ENCODE measurements at regions not wholly inside any gene's neighbourhood (a gene's known extent, or its start where the extent isn't known, plus 50 kb on each side); places are given as distances from the start of the nearest gene placed in this dataset.
"Not testable (repeated sequence)": the region's sequence is repeated elsewhere in the genome, so short reads cannot be mapped to it uniquely, and the experiment has no call there.

- no peak for DNase-seq
These were observed 305.0 kb upstream of the MEF2C start for GRCh38 chr5:89187883-89188465.

- DNase-seq: no peak
These were observed 304.3 kb upstream of the MEF2C start for GRCh38 chr5:89187268-89187667.

GRCh38 chr5:89181546-89181945 is 298.6 kb upstream of the MEF2C start:
- DNase-seq: no peak

GRCh38 chr5:89179731-89180130 is 296.7 kb upstream of the MEF2C start:
- DNase-seq: no peak

- no peak for DNase-seq
These were observed 295.6 kb upstream of the MEF2C start for GRCh38 chr5:89178541-89178940.

- no peak for DNase-seq
These were observed 290.5 kb upstream of the MEF2C start for GRCh38 chr5:89173528-89173927.

- DNase-seq: no peak
These were observed 285.8 kb upstream of the MEF2C start for GRCh38 chr5:89168766-89169165.

GRCh38 chr5:89164703-89165102 is 281.7 kb upstream of the MEF2C start:
- not testable (repeated sequence) for DNase-seq

- no peak for DNase-seq
These were observed 273.2 kb upstream of the MEF2C start for GRCh38 chr5:89156226-89156625.

GRCh38 chr5:89147031-89147430 is 264.0 kb upstream of the MEF2C start:
- peak; percentile 31 for DNase-seq

GRCh38 chr5:89137148-89137547 is 254.2 kb upstream of the MEF2C start:
- no peak for DNase-seq

- no peak for DNase-seq
These were observed 251.0 kb upstream of the MEF2C start for GRCh38 chr5:89133975-89134374.

GRCh38 chr5:89133129-89133528 is 250.1 kb upstream of the MEF2C start:
- DNase-seq: no peak

- no peak for DNase-seq
These were observed 247.9 kb upstream of the MEF2C start for GRCh38 chr5:89130851-89131250.

GRCh38 chr5:89129941-89130340 is 247.0 kb upstream of the MEF2C start:
- peak; percentile 11 for DNase-seq

GRCh38 chr5:89128906-89129625 is 246.1 kb upstream of the MEF2C start:
- no peak for DNase-seq

GRCh38 chr5:89128092-89128491 is 245.1 kb upstream of the MEF2C start:
- peak; percentile 62 for DNase-seq

GRCh38 chr5:89127191-89127590 is 244.2 kb upstream of the MEF2C start:
- DNase-seq: no peak

GRCh38 chr5:89125372-89125771 is 242.4 kb upstream of the MEF2C start:
- DNase-seq: no peak

- DNase-seq: no peak
These were observed 240.6 kb upstream of the MEF2C start for GRCh38 chr5:89123581-89123980.

- no peak for DNase-seq
These were observed 237.7 kb upstream of the MEF2C start for GRCh38 chr5:89120719-89121118.

GRCh38 chr5:89117124-89117644 is 234.2 kb upstream of the MEF2C start:
- peak; percentile 15 for DNase-seq

GRCh38 chr5:89110916-89111646 is 228.1 kb upstream of the MEF2C start:
- no peak for DNase-seq

- no peak for DNase-seq
These were observed 223.5 kb upstream of the MEF2C start for GRCh38 chr5:89106480-89106879.
